ENCODE measurements at regions not wholly inside any gene's neighbourhood (a gene's known extent, or its start where the extent isn't known, plus 50 kb on each side); places are given as distances from the start of the nearest gene placed in this dataset.

DNA sequence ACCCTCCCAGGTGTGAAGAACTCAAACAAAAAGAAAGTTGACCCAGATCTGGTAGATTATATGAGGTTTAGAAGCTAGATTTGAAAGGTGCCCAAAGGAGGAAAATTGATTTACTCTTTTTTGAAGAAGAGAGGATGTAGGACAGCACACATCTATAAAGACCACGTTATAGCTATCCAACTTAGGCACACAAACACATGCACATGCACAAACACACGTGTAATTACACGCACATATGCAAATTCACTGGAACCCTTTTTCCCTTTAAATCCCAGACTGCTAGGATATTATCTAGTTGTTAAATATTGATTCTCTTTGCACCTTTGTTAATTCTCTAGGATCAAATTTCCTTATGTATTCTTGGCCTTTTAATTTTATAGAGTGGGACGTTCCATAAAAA, 272.8 kb upstream of the TBX18 start:
- no peak overlapping the region for H2AK5ac ChIP-seq (ENCODE audit: insufficient read length, low read length)
- no peak overlapping the region for H3K56ac ChIP-seq (ENCODE audit: insufficient read length, low read depth, low read length)
- peaks cover 8 to 19% of the 10 kb centered on the region in 2 experiments for H3K9me3 Mint-ChIP-seq
- H3K4me1 ChIP-seq (ENCODE audit: insufficient read depth, low read length), result no peaks in the 10 kb centered on the region
- peaks cover 2% of the 10 kb centered on the region; the same call in 1 of the 2 replicates for H3K27me3 Mint-ChIP-seq (ENCODE audit: low read depth)
- H3T11ph ChIP-seq (ENCODE audit: low read length), result no peak overlapping the region
- no peak overlapping the region for H3K18ac ChIP-seq (ENCODE audit: insufficient read length, low read depth, low read length)
- no peaks in the 10 kb centered on the region for H4K20me1 ChIP-seq (ENCODE audit: control insufficient read depth, insufficient read depth, insufficient read length)
- H3K4me1 Mint-ChIP-seq, result no peaks in the 10 kb centered on the region
- no peaks in the 10 kb centered on the region for H3K79me1 ChIP-seq (ENCODE audit: insufficient read depth, low read depth, low read length, poor library complexity, severe bottlenecking)
- no peak overlapping the region for H2BK12ac ChIP-seq (ENCODE audit: insufficient read length, low read depth, low read length)
- no CpG with 5 or more reads among the region's 4 CpGs for WGBS (ENCODE audit: extremely low coverage, insufficient read length, low lambda C conversion rate)
- H3K27ac ChIP-seq (ENCODE audit: insufficient read length, low read depth, low read length), result no peak overlapping the region
- no peak overlapping the region for H4K91ac ChIP-seq (ENCODE audit: insufficient read length, low read depth, low read length)
- peaks cover 10 to 11% (median 10%) of the 10 kb centered on the region in 3 experiments for H3K36me3 Mint-ChIP-seq (ENCODE audit: insufficient read depth in 1 of 3, low read depth in 3 of 3)
- H2BK120ac ChIP-seq (ENCODE audit: low read depth, low read length, poor library complexity, severe bottlenecking), result no peak overlapping the region
- no peak overlapping the region for H2BK20ac ChIP-seq (ENCODE audit: low read depth, low read length, poor library complexity, severe bottlenecking)
- no peak for DNase-seq
- no peak overlapping the region for H2BK5ac ChIP-seq (ENCODE audit: insufficient read length, low read length)
- peaks cover 16% of the 10 kb centered on the region for H3K9me3 ChIP-seq (ENCODE audit: control insufficient read depth, low read depth, low read length)
- no peak overlapping the region for H3K4me2 ChIP-seq (ENCODE audit: insufficient read depth, insufficient read length, low read length)
- H3K4ac ChIP-seq (ENCODE audit: low read depth, low read length), result no peak overlapping the region
- no peak overlapping the region for H4K8ac ChIP-seq (replicated peaks; ENCODE audit: insufficient read length, low read depth, low read length)
- no peaks in the 10 kb centered on the region for H3K79me2 ChIP-seq (ENCODE audit: insufficient read depth, low read length)
- no peak overlapping the region for H4K5ac ChIP-seq (ENCODE audit: insufficient read length, low read depth, low read length)
- H2BK15ac ChIP-seq (ENCODE audit: low read depth, low read length), result no peak overlapping the region
- H2AFZ ChIP-seq (ENCODE audit: low read length), result no peak overlapping the region
- H3K4me3 Mint-ChIP-seq, result no peak overlapping the region
- H3K27me3 ChIP-seq (ENCODE audit: insufficient read depth, low read length), result no peaks in the 10 kb centered on the region
- H3K27ac Mint-ChIP-seq, result no peak overlapping the region
- no peak overlapping the region for H3K14ac ChIP-seq (ENCODE audit: insufficient read depth, low read length)
- no peak overlapping the region for H3K23ac ChIP-seq (ENCODE audit: insufficient read length, low read depth, low read length)
- no peak overlapping the region for H3K9ac ChIP-seq (ENCODE audit: extremely low read depth, insufficient read length, low read length)
- no peaks in the 10 kb centered on the region for H3K23me2 ChIP-seq (ENCODE audit: insufficient read length, low read depth, low read length, poor library complexity, severe bottlenecking)
- TF ChIP-seq, protein P1, sequence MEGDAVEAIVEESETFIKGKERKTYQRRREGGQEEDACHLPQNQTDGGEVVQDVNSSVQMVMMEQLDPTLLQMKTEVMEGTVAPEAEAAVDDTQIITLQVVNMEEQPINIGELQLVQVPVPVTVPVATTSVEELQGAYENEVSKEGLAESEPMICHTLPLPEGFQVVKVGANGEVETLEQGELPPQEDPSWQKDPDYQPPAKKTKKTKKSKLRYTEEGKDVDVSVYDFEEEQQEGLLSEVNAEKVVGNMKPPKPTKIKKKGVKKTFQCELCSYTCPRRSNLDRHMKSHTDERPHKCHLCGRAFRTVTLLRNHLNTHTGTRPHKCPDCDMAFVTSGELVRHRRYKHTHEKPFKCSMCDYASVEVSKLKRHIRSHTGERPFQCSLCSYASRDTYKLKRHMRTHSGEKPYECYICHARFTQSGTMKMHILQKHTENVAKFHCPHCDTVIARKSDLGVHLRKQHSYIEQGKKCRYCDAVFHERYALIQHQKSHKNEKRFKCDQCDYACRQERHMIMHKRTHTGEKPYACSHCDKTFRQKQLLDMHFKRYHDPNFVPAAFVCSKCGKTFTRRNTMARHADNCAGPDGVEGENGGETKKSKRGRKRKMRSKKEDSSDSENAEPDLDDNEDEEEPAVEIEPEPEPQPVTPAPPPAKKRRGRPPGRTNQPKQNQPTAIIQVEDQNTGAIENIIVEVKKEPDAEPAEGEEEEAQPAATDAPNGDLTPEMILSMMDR (conservative IDR thresholded peaks at IDR 0.05), result no peak

Data from H9 (cell line).